ENCODE measurements at regions not wholly inside any gene's neighbourhood (a gene's known extent, or its start where the extent isn't known, plus 50 kb on each side); places are given as distances from the start of the nearest gene placed in this dataset.
"Not testable (repeated sequence)": the region's sequence is repeated elsewhere in the genome, so short reads cannot be mapped to it uniquely, and the experiment has no call there.

DNA sequence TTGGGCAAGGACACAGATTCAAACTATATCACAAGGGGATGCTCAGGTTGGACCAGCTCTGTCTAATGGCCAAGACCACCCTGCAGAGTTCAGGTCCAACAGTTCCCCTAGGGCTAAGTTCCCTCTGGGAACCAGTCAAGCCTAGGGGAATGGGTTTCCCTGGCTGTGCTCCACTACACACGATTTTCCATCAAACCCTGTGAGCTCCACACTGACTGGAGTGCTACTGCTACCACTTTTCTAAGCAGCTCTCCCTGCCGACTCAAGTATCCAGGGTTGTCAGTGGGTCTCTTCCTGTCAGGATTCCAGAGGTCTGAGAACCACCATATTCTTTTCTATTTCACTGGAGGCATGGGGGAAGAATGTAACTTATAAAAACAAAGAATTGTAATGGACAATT lies 280.4 kb upstream of the COL3A1 start:
- CTCF ChIA-PET, result no interaction called here
- DNase-seq (ENCODE audit: extremely low spot score), result no peak
- TF ChIP-seq L3MBTL2 (conservative IDR thresholded peaks at IDR 0.05) (no peak), LEF1 (IDR thresholded peaks at IDR 0.05; ENCODE audit: borderline replicate concordance) (no peak), NFRKB (IDR thresholded peaks at IDR 0.05) (no peak), ARNT (IDR thresholded peaks at IDR 0.05) (no peak), SUZ12 (IDR thresholded peaks at IDR 0.05) (no peak), SP1 (IDR thresholded peaks at IDR 0.05) (no peak), FOXK2 (IDR thresholded peaks at IDR 0.05) (no peak), ZNF384 (IDR thresholded peaks at IDR 0.05) (no peak), CTBP1 (IDR thresholded peaks at IDR 0.05; ENCODE audit: borderline replicate concordance) (no peak), BHLHE40 (IDR thresholded peaks at IDR 0.05; ENCODE audit: borderline replicate concordance) (no peak), TARDBP (IDR thresholded peaks at IDR 0.05) (no peak), FOXM1 (IDR thresholded peaks at IDR 0.05; ENCODE audit: borderline replicate concordance) (no peak), ELF4 (IDR thresholded peaks at IDR 0.05) (no peak), FOXA1 (IDR thresholded peaks at IDR 0.05) (no peak), HDGF (IDR thresholded peaks at IDR 0.05; ENCODE audit: borderline replicate concordance) (no peak)
- TF ChIP-seq, protein P1, sequence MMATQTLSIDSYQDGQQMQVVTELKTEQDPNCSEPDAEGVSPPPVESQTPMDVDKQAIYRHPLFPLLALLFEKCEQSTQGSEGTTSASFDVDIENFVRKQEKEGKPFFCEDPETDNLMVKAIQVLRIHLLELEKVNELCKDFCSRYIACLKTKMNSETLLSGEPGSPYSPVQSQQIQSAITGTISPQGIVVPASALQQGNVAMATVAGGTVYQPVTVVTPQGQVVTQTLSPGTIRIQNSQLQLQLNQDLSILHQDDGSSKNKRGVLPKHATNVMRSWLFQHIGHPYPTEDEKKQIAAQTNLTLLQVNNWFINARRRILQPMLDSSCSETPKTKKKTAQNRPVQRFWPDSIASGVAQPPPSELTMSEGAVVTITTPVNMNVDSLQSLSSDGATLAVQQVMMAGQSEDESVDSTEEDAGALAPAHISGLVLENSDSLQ (IDR thresholded peaks at IDR 0.05), result no peak
- POLR2A ChIA-PET, result no interaction called here

DNA sequence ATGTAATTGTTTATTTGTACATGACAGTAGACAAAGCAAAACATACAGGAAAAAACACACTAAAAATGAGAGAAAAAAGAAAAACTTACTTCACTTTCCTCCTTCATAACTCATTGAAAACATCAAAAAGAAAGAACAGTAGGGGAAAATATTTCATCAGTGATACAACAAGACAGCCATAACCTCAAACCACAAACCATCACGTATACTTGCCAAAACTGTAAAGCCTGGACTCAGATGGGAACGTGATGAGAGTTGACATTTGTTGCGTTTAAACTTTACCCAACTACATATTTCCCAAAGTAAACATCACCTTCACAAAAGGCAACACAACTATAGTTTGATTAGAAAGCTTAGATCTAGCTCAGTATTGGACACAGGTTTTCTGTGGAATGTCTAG lies 278.2 kb upstream of the COL3A1 start:
- DNase-seq (ENCODE audit: extremely low spot score), result no peak
- ChIA-PET POLR2A (no interaction called here), CTCF (no interaction called here)
- TF ChIP-seq L3MBTL2 (conservative IDR thresholded peaks at IDR 0.05), result no peak
- TF ChIP-seq ARNT (IDR thresholded peaks at IDR 0.05), result no peak
- TF ChIP-seq HDGF (IDR thresholded peaks at IDR 0.05; ENCODE audit: borderline replicate concordance), result no peak

DNA sequence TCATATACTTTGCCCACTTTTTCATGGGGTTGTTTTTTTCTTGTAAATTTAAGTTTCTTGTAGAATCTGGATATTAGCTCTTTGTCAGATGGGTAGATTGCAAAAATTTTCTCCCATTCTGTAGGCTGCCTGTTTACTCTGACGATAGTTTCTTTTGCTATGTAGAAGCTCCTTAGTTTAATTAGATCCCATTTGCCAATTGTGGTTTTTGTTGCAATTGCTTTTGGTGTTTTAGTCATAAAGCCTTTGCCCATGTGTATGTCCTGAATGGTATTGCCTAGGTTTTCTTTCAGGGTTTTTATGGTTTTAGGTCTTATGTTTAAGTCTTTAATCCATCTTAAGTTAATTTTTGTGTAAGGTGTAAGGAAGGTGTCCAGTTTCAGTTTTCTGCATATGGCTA lies 276.0 kb upstream of the COL3A1 start:
- POLR2A ChIA-PET; DNase-seq (ENCODE audit: extremely low spot score); CTCF ChIA-PET: not testable (repeated sequence)

DNA sequence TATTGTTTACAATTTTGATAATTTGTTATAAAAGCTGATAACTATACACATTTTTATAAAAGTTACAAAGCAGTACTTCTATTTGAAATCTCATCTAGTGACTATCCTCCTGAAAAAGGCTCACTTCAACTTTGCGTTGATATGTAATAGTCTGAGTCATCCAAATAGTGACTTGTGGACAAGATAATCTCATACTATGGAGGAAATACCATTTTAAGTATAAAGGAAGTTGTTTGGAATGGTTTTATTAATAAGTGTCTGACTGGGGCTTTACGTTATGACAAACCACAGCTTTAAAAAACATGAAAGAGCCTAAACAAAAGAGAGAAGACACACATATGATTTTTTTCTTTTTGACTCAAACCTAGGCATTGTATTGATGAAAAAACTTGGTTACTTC lies 272.3 kb upstream of the COL3A1 start:
- no peak for DNase-seq (ENCODE audit: extremely low spot score)
- ChIA-PET CTCF (no interaction called here), POLR2A (no interaction called here)
- TF ChIP-seq ARNT (IDR thresholded peaks at IDR 0.05) (no peak), SP1 (IDR thresholded peaks at IDR 0.05) (no peak), ZNF384 (IDR thresholded peaks at IDR 0.05) (no peak), FOXA1 (IDR thresholded peaks at IDR 0.05) (no peak), HDGF (IDR thresholded peaks at IDR 0.05; ENCODE audit: borderline replicate concordance) (no peak), BHLHE40 (IDR thresholded peaks at IDR 0.05; ENCODE audit: borderline replicate concordance) (no peak), ELF4 (IDR thresholded peaks at IDR 0.05) (no peak), FOXK2 (IDR thresholded peaks at IDR 0.05) (no peak), LEF1 (IDR thresholded peaks at IDR 0.05; ENCODE audit: borderline replicate concordance) (no peak), CTBP1 (IDR thresholded peaks at IDR 0.05; ENCODE audit: borderline replicate concordance) (no peak), NFRKB (IDR thresholded peaks at IDR 0.05) (no peak), TARDBP (IDR thresholded peaks at IDR 0.05) (no peak)
- TF ChIP-seq, protein P1 (IDR thresholded peaks at IDR 0.05), result no peak

DNA sequence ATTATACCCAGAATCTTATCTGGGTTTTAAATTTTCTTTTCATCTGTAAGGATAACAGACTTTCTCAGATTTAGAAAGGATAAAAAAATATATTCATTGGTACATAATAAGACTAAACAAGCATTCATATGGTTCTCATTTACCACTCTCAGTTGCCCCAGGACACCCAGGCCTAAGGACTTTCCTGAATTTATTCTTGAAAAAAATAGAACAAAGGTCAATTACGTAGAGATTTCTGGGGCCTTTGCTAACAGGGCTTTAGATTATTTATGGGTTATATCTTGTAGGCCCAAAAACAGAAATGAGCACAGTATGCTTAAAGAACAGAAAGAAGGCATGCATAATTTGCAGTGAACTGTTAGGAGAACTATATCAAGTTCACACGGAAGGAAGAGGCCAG lies 269.0 kb upstream of the COL3A1 start:
- TF ChIP-seq L3MBTL2 (conservative IDR thresholded peaks at IDR 0.05), result no peak
- TF ChIP-seq, protein P1 (IDR thresholded peaks at IDR 0.05), result no peak
- TF ChIP-seq ZNF384 (IDR thresholded peaks at IDR 0.05), result no peak
- TF ChIP-seq LEF1 (IDR thresholded peaks at IDR 0.05; ENCODE audit: borderline replicate concordance), result no peak
- no peak for TF ChIP-seq SP1 (IDR thresholded peaks at IDR 0.05)
- no peak for TF ChIP-seq CTBP1 (IDR thresholded peaks at IDR 0.05; ENCODE audit: borderline replicate concordance)
- no peak for TF ChIP-seq ELF4 (IDR thresholded peaks at IDR 0.05)
- no peak for TF ChIP-seq SUZ12 (IDR thresholded peaks at IDR 0.05)
- no peak for TF ChIP-seq HDGF (IDR thresholded peaks at IDR 0.05; ENCODE audit: borderline replicate concordance)
- no peak for TF ChIP-seq FOXM1 (IDR thresholded peaks at IDR 0.05; ENCODE audit: borderline replicate concordance)
- TF ChIP-seq FOXK2 (IDR thresholded peaks at IDR 0.05), result no peak
- no peak for TF ChIP-seq TARDBP (IDR thresholded peaks at IDR 0.05)
- no peak for TF ChIP-seq NFRKB (IDR thresholded peaks at IDR 0.05)
- TF ChIP-seq BHLHE40 (IDR thresholded peaks at IDR 0.05; ENCODE audit: borderline replicate concordance), result no peak
- TF ChIP-seq FOXA1 (IDR thresholded peaks at IDR 0.05), result no peak
- TF ChIP-seq ARNT (IDR thresholded peaks at IDR 0.05), result no peak
- CTCF ChIA-PET, result no interaction called here
- POLR2A ChIA-PET, result no interaction called here
- DNase-seq (ENCODE audit: extremely low spot score), result no peak

DNA sequence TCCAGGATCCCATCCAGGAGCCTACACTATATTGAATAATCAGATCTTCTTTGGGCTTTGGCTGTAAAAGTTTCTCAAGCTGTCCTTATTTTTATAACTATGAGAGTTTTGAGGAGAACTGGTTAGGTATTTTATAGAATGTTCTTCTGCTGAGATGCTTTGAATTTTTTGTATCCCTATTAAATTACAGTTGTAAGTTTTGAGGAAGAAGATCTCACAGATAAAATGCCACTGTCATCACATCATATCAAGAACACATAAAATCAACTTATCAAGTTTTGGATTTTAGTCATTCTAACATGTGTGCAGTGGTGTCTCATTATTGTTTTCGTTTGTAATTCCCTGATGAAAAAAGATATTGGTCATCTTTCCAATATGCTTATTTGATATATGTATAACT lies 260.2 kb upstream of the COL3A1 start:
- ChIA-PET CTCF (no interaction called here), POLR2A (no interaction called here)
- DNase-seq (ENCODE audit: extremely low spot score), result no peak
- TF ChIP-seq NFRKB (IDR thresholded peaks at IDR 0.05), result no peak
- TF ChIP-seq, protein P1 (IDR thresholded peaks at IDR 0.05), result no peak
- TF ChIP-seq FOXK2 (IDR thresholded peaks at IDR 0.05), result no peak
- no peak for TF ChIP-seq FOXM1 (IDR thresholded peaks at IDR 0.05; ENCODE audit: borderline replicate concordance)
- no peak for TF ChIP-seq SP1 (IDR thresholded peaks at IDR 0.05)
- no peak for TF ChIP-seq HDGF (IDR thresholded peaks at IDR 0.05; ENCODE audit: borderline replicate concordance)
- no peak for TF ChIP-seq FOXA1 (IDR thresholded peaks at IDR 0.05)
- no peak for TF ChIP-seq BHLHE40 (IDR thresholded peaks at IDR 0.05; ENCODE audit: borderline replicate concordance)
- no peak for TF ChIP-seq TARDBP (IDR thresholded peaks at IDR 0.05)
- no peak for TF ChIP-seq ZNF384 (IDR thresholded peaks at IDR 0.05)
- TF ChIP-seq SUZ12 (IDR thresholded peaks at IDR 0.05), result no peak
- TF ChIP-seq L3MBTL2 (conservative IDR thresholded peaks at IDR 0.05), result no peak
- no peak for TF ChIP-seq ELF4 (IDR thresholded peaks at IDR 0.05)
- no peak for TF ChIP-seq ARNT (IDR thresholded peaks at IDR 0.05)
- TF ChIP-seq CTBP1 (IDR thresholded peaks at IDR 0.05; ENCODE audit: borderline replicate concordance), result no peak
- no peak for TF ChIP-seq LEF1 (IDR thresholded peaks at IDR 0.05; ENCODE audit: borderline replicate concordance)

Measured in HEK293T (cell line).